RWPE1 (cell line): ENCODE measurements at regions not wholly inside any gene's neighbourhood (a gene's known extent, or its start where the extent isn't known, plus 50 kb on each side); places are given as distances from the start of the nearest gene placed in this dataset.

ENCODE experiments used
- CTCF ChIA-PET: fragments of 350-600 bp; sonication (Branson Sonifier 250); formaldehyde crosslinking; extraction: SDS; loops from one replicate; lab custom pipeline; 2021; lab: Yijun Ruan, JAX
- POLR2A ChIA-PET: fragments of 400-600 bp; formaldehyde crosslinking; extraction: SDS; loops from one replicate; lab custom pipeline; 2020; ENCODE audit warnings: antibody characterized with exemption; ENCODE audit not compliant: low non-redundant PET; lab: Yijun Ruan, JAX
- DNase-seq: peaks from one replicate; pipeline ENCODE4 v3.0.0; 2012; ENCODE audit warnings: low spot score
- H3K27ac ChIP-seq: fragments of 450-650 bp; 2 replicates; pipeline ENCODE4 v1.5.1; 2017
- CTCF ChIP-seq: fragments of 450-650 bp; conservative IDR thresholded peaks from 2 replicates; pipeline ENCODE4 v1.5.1; 2017; ENCODE audit warnings: low read depth, mild to moderate bottlenecking

- TF ChIP-seq CTCF, result no peak
- no peak overlapping the region for H3K27ac ChIP-seq
- CTCF ChIA-PET, result no interaction called here
- DNase-seq, result no peak
- POLR2A ChIA-PET, result no interaction called here
Measured at GRCh38 chr18:78017869-78018268, 768.2 kb downstream of the GALR1 start.

- no peak for TF ChIP-seq CTCF
- CTCF ChIA-PET, result no interaction called here
- POLR2A ChIA-PET, result no interaction called here
- DNase-seq, result no peak
- no peak overlapping the region for H3K27ac ChIP-seq
Measured at GRCh38 chr18:78021196-78021595, 771.5 kb downstream of the GALR1 start.

- POLR2A ChIA-PET, result no interaction called here
- H3K27ac ChIP-seq, result no peak overlapping the region
- CTCF ChIA-PET, result interaction anchor here (0.7 kb wide), 1 partner anchor 1071 kb away, joined by 3 read pairs; no protein-coding TSS in a partner anchor
- TF ChIP-seq CTCF, result no peak
- DNase-seq, result no peak
Measured at GRCh38 chr18:78031589-78031988, 781.9 kb downstream of the GALR1 start.

- TF ChIP-seq CTCF, result no peak
- ChIA-PET POLR2A (no interaction called here), CTCF (interaction anchor here (0.7 kb wide), 1 partner anchor 1071 kb away, joined by 3 read pairs; no protein-coding TSS in a partner anchor)
- DNase-seq, result no peak
- no peak overlapping the region for H3K27ac ChIP-seq
Measured at GRCh38 chr18:78031991-78032390, 782.3 kb downstream of the GALR1 start.

- ChIA-PET CTCF (no interaction called here), POLR2A (no interaction called here)
- no peak overlapping the region for H3K27ac ChIP-seq
- no peak for DNase-seq
- TF ChIP-seq CTCF, result no peak
Measured at GRCh38 chr18:78032574-78032973, 782.9 kb downstream of the GALR1 start.

GRCh38 chr18:78034755-78035154 is 785.1 kb downstream of the GALR1 start:
- CTCF ChIA-PET, result no interaction called here
- TF ChIP-seq CTCF, result no peak
- no peak for DNase-seq
- POLR2A ChIA-PET, result no interaction called here
- no peak overlapping the region for H3K27ac ChIP-seq

- ChIA-PET POLR2A (no interaction called here), CTCF (no interaction called here)
- no peak for DNase-seq
- no peak for TF ChIP-seq CTCF
- no peak overlapping the region for H3K27ac ChIP-seq
Measured at GRCh38 chr18:78041218-78041617, 791.6 kb downstream of the GALR1 start.
